NCI-H1436 (cell line): ENCODE measurements at regions not wholly inside any gene's neighbourhood (a gene's known extent, or its start where the extent isn't known, plus 50 kb on each side); places are given as distances from the start of the nearest gene placed in this dataset.
"Not testable (repeated sequence)": the region's sequence is repeated elsewhere in the genome, so short reads cannot be mapped to it uniquely, and the experiment has no call there.

ENCODE experiments used
- DNase-seq: peaks from one replicate; lab custom pipeline; 2025; lab: John Stamatoyannopoulos, UW

- no peak for DNase-seq
Observed at GRCh38 chr4:27638163-27638915, 777.7 kb downstream of the STIM2 start.

GRCh38 chr4:27643101-27643500 is 782.5 kb downstream of the STIM2 start:
- no peak for DNase-seq

- DNase-seq: no peak
Observed at GRCh38 chr4:27648416-27648815, 787.8 kb downstream of the STIM2 start.

GRCh38 chr4:27662426-27662825 is 801.8 kb downstream of the STIM2 start:
- DNase-seq: no peak

GRCh38 chr4:27666943-27667342 is 806.3 kb downstream of the STIM2 start:
- no peak for DNase-seq

GRCh38 chr4:27668001-27668400 is 807.4 kb downstream of the STIM2 start:
- DNase-seq: no peak

GRCh38 chr4:27678027-27678426 is 817.4 kb downstream of the STIM2 start:
- DNase-seq: no peak

GRCh38 chr4:27684610-27685011 is 824.0 kb downstream of the STIM2 start:
- peak; percentile 48 for DNase-seq

GRCh38 chr4:27685091-27685490 is 824.5 kb downstream of the STIM2 start:
- no peak for DNase-seq

GRCh38 chr4:27685947-27686346 is 825.3 kb downstream of the STIM2 start:
- no peak for DNase-seq

- peak; percentile 15 for DNase-seq
Observed at GRCh38 chr4:27692158-27692557, 831.5 kb downstream of the STIM2 start.

GRCh38 chr4:27692868-27693634 is 832.4 kb downstream of the STIM2 start:
- DNase-seq: no peak

GRCh38 chr4:27696257-27696656 is 835.6 kb downstream of the STIM2 start:
- DNase-seq: not testable (repeated sequence)

GRCh38 chr4:27701606-27702005 is 841.0 kb downstream of the STIM2 start:
- DNase-seq: no peak

GRCh38 chr4:27702730-27703431 is 842.2 kb downstream of the STIM2 start:
- DNase-seq: no peak

GRCh38 chr4:27703771-27704170 is 843.1 kb downstream of the STIM2 start:
- no peak for DNase-seq

GRCh38 chr4:27711041-27711440 is 850.4 kb downstream of the STIM2 start:
- no peak for DNase-seq

GRCh38 chr4:27714073-27714472 is 853.4 kb downstream of the STIM2 start:
- no peak for DNase-seq

- DNase-seq: no peak
Observed at GRCh38 chr4:27716693-27717430, 856.2 kb downstream of the STIM2 start.

GRCh38 chr4:27717431-27717755 is 856.8 kb downstream of the STIM2 start:
- DNase-seq: no peak

GRCh38 chr4:27720010-27720766 is 859.5 kb downstream of the STIM2 start:
- DNase-seq: no peak

- no peak for DNase-seq
Observed at GRCh38 chr4:27721193-27721592, 860.6 kb downstream of the STIM2 start.
